ENCODE measurements at regions not wholly inside any gene's neighbourhood (a gene's known extent, or its start where the extent isn't known, plus 50 kb on each side); places are given as distances from the start of the nearest gene placed in this dataset.

GRCh38 chr15:25060996-25061620 is 106.3 kb downstream of the SNRPN start:
- intact Hi-C loops (cut with micrococcal nuclease): no loop called here
- H2AFZ ChIP-seq (ENCODE audit: low read length): no peak overlapping the region
- H3K9me2 ChIP-seq (replicated peaks; ENCODE audit: low read length): no peaks in the 10 kb centered on the region
- H3K4me2 ChIP-seq (ENCODE audit: low read length): no peak overlapping the region
- DNase-seq: no peak
- H4K20me1 ChIP-seq (ENCODE audit: low read length): no peaks in the 10 kb centered on the region
- ATAC-seq: no peak
- ChIA-PET CTCF (no interaction called here), POLR2A (ENCODE audit: unreplicated experiment) (no interaction called here)
- no peak for TF ChIP-seq EZH2 (IDR thresholded peaks at IDR 0.05; ENCODE audit: low read length, unreplicated experiment)
- TF ChIP-seq EZH2phosphoT487 (IDR thresholded peaks at IDR 0.05; ENCODE audit: borderline replicate concordance, low read length): no peak
- no peak for TF ChIP-seq CTCF (conservative IDR thresholded peaks at IDR 0.05; ENCODE audit: low read depth, low read length)
- H3K4me1 ChIP-seq (ENCODE audit: insufficient read depth, low read length): no peaks in the 10 kb centered on the region
- no peaks in the 10 kb centered on the region for H3F3A ChIP-seq (ENCODE audit: low read length, unreplicated experiment)
- H3K4me3 ChIP-seq (ENCODE audit: low read length): no peak overlapping the region
- no peak overlapping the region for H3K27ac ChIP-seq (ENCODE audit: low read length)
- no TSS peak for BruUV-seq (replicated peaks)
- H3K9me3 ChIP-seq (ENCODE audit: low read length): peaks cover 70% of the 10 kb centered on the region
- no peak overlapping the region for H3K9ac ChIP-seq (ENCODE audit: low read length)
- H3K27me3 ChIP-seq (ENCODE audit: low read length): no peaks in the 10 kb centered on the region
- no peaks in the 10 kb centered on the region for H3K79me2 ChIP-seq (ENCODE audit: low read length)
- peaks cover 94% of the 10 kb centered on the region for H3K36me3 ChIP-seq (ENCODE audit: low read depth, low read length)

- H3K27ac ChIP-seq (ENCODE audit: low read length): no peak overlapping the region
- no peaks in the 10 kb centered on the region for H3K79me2 ChIP-seq (ENCODE audit: low read length)
- H3F3A ChIP-seq (ENCODE audit: low read length, unreplicated experiment): no peaks in the 10 kb centered on the region
- DNase-seq (no peak), ATAC-seq (no peak)
- no peaks in the 10 kb centered on the region for H4K20me1 ChIP-seq (ENCODE audit: low read length)
- no peak overlapping the region for H3K4me3 ChIP-seq (ENCODE audit: low read length)
- CTCF ChIA-PET: no interaction called here
- no peaks in the 10 kb centered on the region for H3K27me3 ChIP-seq (ENCODE audit: low read length)
- peaks cover 94% of the 10 kb centered on the region for H3K36me3 ChIP-seq (ENCODE audit: low read depth, low read length)
- no peak overlapping the region for H3K4me2 ChIP-seq (ENCODE audit: low read length)
- H3K9me3 ChIP-seq (ENCODE audit: low read length): peaks cover 71% of the 10 kb centered on the region
- no peaks in the 10 kb centered on the region for H3K4me1 ChIP-seq (ENCODE audit: insufficient read depth, low read length)
- POLR2A ChIA-PET (ENCODE audit: unreplicated experiment): no interaction called here
- no TSS peak for BruUV-seq (replicated peaks)
- H3K9me2 ChIP-seq (replicated peaks; ENCODE audit: low read length): no peaks in the 10 kb centered on the region
- H3K9ac ChIP-seq (ENCODE audit: low read length): no peak overlapping the region
- no peak for TF ChIP-seq EZH2 (IDR thresholded peaks at IDR 0.05; ENCODE audit: low read length, unreplicated experiment)
- TF ChIP-seq CTCF (conservative IDR thresholded peaks at IDR 0.05; ENCODE audit: low read depth, low read length): no peak
- TF ChIP-seq EZH2phosphoT487 (IDR thresholded peaks at IDR 0.05; ENCODE audit: borderline replicate concordance, low read length): no peak
- H2AFZ ChIP-seq (ENCODE audit: low read length): no peak overlapping the region
- intact Hi-C loops (cut with micrococcal nuclease): no loop called here
Measured at GRCh38 chr15:25061808-25062550, 107.2 kb downstream of the SNRPN start.

All from PC-3 (cell line).